ENCODE measurements at regions not wholly inside any gene's neighbourhood (a gene's known extent, or its start where the extent isn't known, plus 50 kb on each side); places are given as distances from the start of the nearest gene placed in this dataset.

- no peak for DNase-seq (ENCODE audit: low read depth in 2 of 2)
These were observed 157.3 kb downstream of the ZNF281 start for GRCh38 chr1:200252531-200252930.

- DNase-seq (ENCODE audit: low read depth in 2 of 2): no peak
These were observed 159.4 kb downstream of the ZNF281 start for GRCh38 chr1:200250469-200250868.

DNA sequence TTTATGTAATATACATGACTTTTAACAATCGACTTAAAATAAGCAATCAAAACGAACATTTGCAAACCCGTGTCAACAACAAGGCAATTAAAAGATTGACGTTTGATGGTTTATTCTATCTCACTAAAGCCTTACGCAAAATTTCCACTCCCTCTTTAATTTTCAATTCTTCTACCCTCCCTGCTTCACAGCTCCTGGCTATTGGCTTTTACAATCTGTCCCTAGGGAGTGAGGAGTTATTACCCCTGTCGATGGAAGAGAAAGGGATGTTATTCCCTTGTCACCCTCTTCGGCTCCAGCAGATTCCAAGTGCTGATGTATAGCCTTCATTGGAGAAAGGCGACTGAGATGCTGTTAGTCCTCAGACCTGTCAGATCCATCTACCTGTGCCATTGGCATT, 161.3 kb downstream of the ZNF281 start:
- DNase-seq (ENCODE audit: low read depth in 2 of 2): no peak

- DNase-seq (ENCODE audit: low read depth in 2 of 2): no peak
These were observed 162.3 kb downstream of the ZNF281 start for GRCh38 chr1:200247518-200247917.

- no peak for DNase-seq (ENCODE audit: low read depth in 2 of 2)
These were observed 164.4 kb downstream of the ZNF281 start for GRCh38 chr1:200245473-200245872.

- no peak for DNase-seq (ENCODE audit: low read depth in 2 of 2)
These were observed 166.8 kb downstream of the ZNF281 start for GRCh38 chr1:200243042-200243437.

DNA sequence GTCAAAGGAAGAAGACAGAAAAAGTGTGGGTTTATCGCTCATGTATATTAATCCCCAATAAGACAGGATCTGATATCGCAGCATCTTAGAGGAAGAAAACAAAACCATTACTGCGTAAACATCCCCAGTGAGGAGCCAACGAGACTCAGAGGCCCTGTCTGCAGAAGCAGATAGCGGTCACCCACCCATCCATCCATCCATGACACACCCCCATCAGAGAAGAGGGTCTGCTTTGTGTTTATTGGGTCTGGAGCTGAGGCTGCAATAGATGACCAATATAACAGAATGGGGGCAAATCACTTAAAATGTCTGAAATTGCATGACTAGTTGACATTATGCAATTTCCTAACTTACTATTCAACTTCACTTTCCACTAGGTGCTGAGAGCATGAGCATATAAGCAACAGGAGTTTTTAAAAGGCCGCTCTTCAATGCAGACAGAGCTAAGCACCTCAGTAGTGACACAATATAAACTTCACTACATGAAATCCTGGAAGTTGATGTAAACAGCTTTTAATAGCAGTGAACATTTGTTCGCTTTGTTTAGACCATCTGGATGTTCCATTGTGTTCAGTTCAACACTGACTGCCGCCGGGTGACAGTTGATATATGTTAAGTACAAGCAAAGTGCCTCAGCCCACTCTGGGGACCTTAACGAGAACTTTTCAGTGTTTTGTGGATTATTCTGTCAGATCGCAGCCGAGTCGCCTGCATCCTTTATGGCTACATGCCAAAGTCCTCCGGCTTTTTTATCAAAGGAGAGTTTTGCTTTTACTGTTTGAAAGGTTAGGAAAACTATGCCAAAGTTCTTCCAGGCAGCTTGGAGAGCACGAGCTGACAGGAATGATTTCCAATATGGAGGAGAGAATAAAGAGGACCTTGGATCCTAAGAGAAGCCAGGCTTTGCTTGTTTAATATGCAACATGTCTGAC, 167.5 kb downstream of the ZNF281 start:
- DNase-seq (ENCODE audit: low read depth in 2 of 2): no peak

DNA sequence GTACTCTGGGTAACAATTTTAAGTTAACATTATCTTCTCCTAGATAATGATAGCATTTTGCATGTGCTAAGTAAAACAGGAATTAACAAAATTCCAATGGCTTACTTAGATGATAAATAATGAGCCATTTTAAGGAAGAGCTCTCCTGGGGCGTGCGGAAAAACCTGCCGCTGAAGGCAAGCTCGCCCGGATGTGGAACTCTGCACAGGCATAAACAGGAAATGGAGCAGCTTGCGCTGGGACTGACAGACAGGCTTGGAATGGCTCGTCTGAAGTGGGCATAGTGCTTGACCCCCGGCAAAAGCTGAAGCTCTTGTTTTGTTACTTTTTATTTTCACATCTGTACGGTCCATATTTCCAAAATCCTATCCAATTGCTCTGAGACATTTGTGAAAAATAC, 169.2 kb downstream of the ZNF281 start:
- no peak for DNase-seq (ENCODE audit: low read depth in 2 of 2)

DNA sequence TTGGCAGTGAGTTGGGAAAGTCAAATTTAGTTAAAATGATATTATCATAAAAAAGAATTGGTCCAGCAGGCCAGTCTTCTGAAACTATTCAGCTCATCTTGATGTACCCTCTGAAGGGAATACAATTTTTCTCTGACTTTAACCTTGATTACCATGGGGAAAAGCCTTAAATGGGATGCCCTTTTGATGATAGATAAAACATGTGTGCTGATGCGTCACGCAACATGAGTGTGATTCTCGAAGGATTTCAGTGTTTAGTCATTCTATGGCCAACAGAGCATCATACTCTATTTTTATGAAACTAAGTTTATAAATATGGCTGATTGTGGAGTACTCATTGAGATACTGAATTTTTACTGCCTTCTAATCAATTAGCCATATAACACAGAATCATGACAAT, 171.5 kb downstream of the ZNF281 start:
- no peak for DNase-seq (ENCODE audit: low read depth in 2 of 2)

DNA sequence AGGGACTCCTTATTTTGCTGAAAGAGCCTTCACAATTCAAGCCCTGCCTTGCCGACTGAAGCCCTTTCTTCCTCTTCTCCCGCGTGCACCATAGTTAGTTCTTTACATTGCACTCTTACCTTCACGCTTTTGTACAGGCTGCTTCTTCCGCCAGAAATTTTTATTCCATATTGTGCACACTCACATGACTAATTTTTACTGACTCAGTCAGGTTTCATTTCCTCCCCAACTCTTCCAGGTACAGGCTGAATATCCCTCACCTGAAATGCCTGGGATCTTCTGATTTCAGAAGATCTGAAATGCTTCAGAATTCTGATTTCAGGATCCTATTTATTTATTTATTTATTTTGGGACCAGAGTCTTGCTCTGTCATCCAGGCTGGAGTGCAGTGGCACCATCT, 172.8 kb downstream of the ZNF281 start:
- DNase-seq (ENCODE audit: low read depth in 2 of 2): no peak

GRCh38 chr1:200234938-200235337, 174.9 kb downstream of the ZNF281 start:
- DNase-seq (ENCODE audit: low read depth in 2 of 2): no peak

GRCh38 chr1:200233393-200233792, 176.4 kb downstream of the ZNF281 start:
- DNase-seq (ENCODE audit: low read depth in 2 of 2): no peak

DNA sequence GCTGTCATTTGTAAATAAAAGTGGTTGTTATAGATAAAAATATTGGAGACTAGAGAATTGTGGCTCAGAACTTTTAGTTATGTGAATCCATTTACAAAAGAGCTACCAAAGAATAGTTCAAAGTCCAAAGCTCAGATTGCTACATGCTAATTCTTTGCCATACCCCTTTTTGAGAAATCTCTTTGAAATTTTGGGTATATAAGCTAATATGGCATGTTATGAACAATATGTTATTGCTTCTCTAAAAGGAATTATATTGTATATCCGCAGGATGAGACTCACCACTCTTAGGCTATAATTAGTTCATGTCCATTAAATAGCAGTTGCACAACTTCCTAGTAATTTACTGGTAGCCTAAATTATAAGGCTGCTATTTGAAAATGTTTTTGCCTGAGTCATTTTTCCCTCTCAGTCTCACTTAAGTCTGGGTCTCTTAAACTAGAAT, 178.0 kb downstream of the ZNF281 start:
- DNase-seq (ENCODE audit: low read depth in 2 of 2): no peak

- no peak for DNase-seq (ENCODE audit: low read depth in 2 of 2)
These were observed 179.2 kb downstream of the ZNF281 start for GRCh38 chr1:200230671-200231070.

- no peak for DNase-seq (ENCODE audit: low read depth in 2 of 2)
These were observed 181.3 kb downstream of the ZNF281 start for GRCh38 chr1:200228486-200228885.

- DNase-seq (ENCODE audit: low read depth in 2 of 2): no peak
These were observed 181.8 kb downstream of the ZNF281 start for GRCh38 chr1:200228081-200228480.
